ENCODE measurements at regions not wholly inside any gene's neighbourhood (a gene's known extent, or its start where the extent isn't known, plus 50 kb on each side); places are given as distances from the start of the nearest gene placed in this dataset.

DNA sequence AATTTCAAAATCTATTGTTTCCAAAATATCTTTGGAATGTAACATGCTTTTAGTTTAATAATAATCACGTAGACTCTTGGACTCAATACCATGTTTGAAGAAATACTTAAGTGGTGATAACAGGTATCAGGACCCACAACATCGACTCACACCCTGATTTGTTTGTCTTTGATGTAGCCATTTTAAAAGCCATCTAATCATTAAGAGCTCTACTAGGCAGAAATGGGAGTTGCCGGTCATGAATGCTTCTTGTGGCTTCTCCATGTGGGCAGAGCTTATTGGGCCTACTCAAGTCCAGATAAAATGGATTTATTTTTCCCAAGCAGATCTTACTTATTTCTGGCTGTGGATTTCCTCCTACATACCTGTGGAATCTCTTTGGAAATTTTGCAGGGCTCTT, 261.6 kb upstream of the NR2F2 start:
- TF ChIP-seq CTCF (conservative IDR thresholded peaks at IDR 0.05; ENCODE audit: low read length) (no peak), EZH2phosphoT487 (IDR thresholded peaks at IDR 0.05; ENCODE audit: borderline replicate concordance) (no peak)
